ENCODE measurements at regions not wholly inside any gene's neighbourhood (a gene's known extent, or its start where the extent isn't known, plus 50 kb on each side); places are given as distances from the start of the nearest gene placed in this dataset.
"Not testable (repeated sequence)": the region's sequence is repeated elsewhere in the genome, so short reads cannot be mapped to it uniquely, and the experiment has no call there.

GRCh38 chr9:42656789-42657188, 473.3 kb downstream of the SPATA31A6 start:
- not testable (repeated sequence) for DNase-seq

- DNase-seq = not testable (repeated sequence)
These were observed 474.0 kb downstream of the SPATA31A6 start for GRCh38 chr9:42657496-42657895.

GRCh38 chr9:42697146-42697545, 513.7 kb downstream of the SPATA31A6 start:
- not testable (repeated sequence) for DNase-seq

- DNase-seq = not testable (repeated sequence)
These were observed 519.4 kb downstream of the SPATA31A6 start for GRCh38 chr9:42702890-42703289.

- not testable (repeated sequence) for DNase-seq
These were observed 541.7 kb downstream of the SPATA31A6 start for GRCh38 chr9:42724841-42725835.

GRCh38 chr9:42743030-42743814, 559.8 kb downstream of the SPATA31A6 start:
- peak; percentile 24 for DNase-seq

GRCh38 chr9:42757251-42757650, 573.8 kb downstream of the SPATA31A6 start:
- DNase-seq = not testable (repeated sequence)

GRCh38 chr9:42759320-42759719, 575.9 kb downstream of the SPATA31A6 start:
- DNase-seq = not testable (repeated sequence)

- DNase-seq = not testable (repeated sequence)
These were observed 598.7 kb downstream of the SPATA31A6 start for GRCh38 chr9:42782201-42782600.

GRCh38 chr9:42792725-42793124, 609.3 kb downstream of the SPATA31A6 start:
- not testable (repeated sequence) for DNase-seq

- DNase-seq = not testable (repeated sequence)
These were observed 615.1 kb downstream of the SPATA31A6 start for GRCh38 chr9:42798571-42798970.

GRCh38 chr9:42802716-42803115, 619.3 kb downstream of the SPATA31A6 start:
- DNase-seq = not testable (repeated sequence)

GRCh38 chr9:42806674-42807073, 623.2 kb downstream of the SPATA31A6 start:
- DNase-seq = not testable (repeated sequence)

GRCh38 chr9:42821468-42821867, 638.0 kb downstream of the SPATA31A6 start:
- not testable (repeated sequence) for DNase-seq

GRCh38 chr9:42848156-42848555, 664.7 kb downstream of the SPATA31A6 start:
- not testable (repeated sequence) for DNase-seq

GRCh38 chr9:42850896-42851693, 667.6 kb downstream of the SPATA31A6 start:
- not testable (repeated sequence) for DNase-seq

- DNase-seq = not testable (repeated sequence)
These were observed 668.2 kb downstream of the SPATA31A6 start for GRCh38 chr9:42851701-42852100.

GRCh38 chr9:42852133-42852930, 668.9 kb downstream of the SPATA31A6 start:
- DNase-seq = not testable (repeated sequence)

- not testable (repeated sequence) for DNase-seq
These were observed 676.7 kb downstream of the SPATA31A6 start for GRCh38 chr9:42860133-42860532.

GRCh38 chr9:42862465-42862864, 679.0 kb downstream of the SPATA31A6 start:
- DNase-seq = not testable (repeated sequence)
